ENCODE measurements at regions not wholly inside any gene's neighbourhood (a gene's known extent, or its start where the extent isn't known, plus 50 kb on each side); places are given as distances from the start of the nearest gene placed in this dataset.

DNA sequence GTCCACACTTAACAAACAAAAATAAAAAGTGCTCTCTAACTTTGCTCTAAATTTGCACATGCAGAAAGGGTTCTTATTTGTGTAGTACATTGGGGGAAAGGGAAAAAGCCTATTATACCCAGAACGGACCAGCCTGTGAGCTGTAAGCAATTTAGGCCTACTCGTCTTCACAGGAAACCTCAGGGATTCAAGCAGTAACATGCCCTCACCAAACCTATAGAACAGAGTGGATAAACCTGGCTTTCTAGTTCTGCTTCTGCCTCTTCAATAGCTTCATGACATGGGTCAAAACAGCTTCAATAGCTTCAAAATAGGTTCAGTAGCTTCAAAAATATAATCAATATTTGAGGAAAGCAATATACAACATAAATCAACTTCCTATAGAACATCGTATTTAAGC is 163.7 kb downstream of the ARL4A start:
- TF ChIP-seq, protein P1, sequence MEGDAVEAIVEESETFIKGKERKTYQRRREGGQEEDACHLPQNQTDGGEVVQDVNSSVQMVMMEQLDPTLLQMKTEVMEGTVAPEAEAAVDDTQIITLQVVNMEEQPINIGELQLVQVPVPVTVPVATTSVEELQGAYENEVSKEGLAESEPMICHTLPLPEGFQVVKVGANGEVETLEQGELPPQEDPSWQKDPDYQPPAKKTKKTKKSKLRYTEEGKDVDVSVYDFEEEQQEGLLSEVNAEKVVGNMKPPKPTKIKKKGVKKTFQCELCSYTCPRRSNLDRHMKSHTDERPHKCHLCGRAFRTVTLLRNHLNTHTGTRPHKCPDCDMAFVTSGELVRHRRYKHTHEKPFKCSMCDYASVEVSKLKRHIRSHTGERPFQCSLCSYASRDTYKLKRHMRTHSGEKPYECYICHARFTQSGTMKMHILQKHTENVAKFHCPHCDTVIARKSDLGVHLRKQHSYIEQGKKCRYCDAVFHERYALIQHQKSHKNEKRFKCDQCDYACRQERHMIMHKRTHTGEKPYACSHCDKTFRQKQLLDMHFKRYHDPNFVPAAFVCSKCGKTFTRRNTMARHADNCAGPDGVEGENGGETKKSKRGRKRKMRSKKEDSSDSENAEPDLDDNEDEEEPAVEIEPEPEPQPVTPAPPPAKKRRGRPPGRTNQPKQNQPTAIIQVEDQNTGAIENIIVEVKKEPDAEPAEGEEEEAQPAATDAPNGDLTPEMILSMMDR (IDR thresholded peaks at IDR 0.05; ENCODE audit: insufficient read depth, low read length, poor library complexity, severe bottlenecking) = no peak
- Histone ChIP-seq H3K27me3 (ENCODE audit: control insufficient read depth, insufficient read depth, low read length) (no peaks in the 10 kb centered on the region), H3K36me3 (ENCODE audit: control insufficient read depth, insufficient read depth, low read length) (no peaks in the 10 kb centered on the region), H3K4me3 (ENCODE audit: low read depth, low read length) (no peak overlapping the region)
- DNase-seq (ENCODE audit: low read depth) = no peak

DNA sequence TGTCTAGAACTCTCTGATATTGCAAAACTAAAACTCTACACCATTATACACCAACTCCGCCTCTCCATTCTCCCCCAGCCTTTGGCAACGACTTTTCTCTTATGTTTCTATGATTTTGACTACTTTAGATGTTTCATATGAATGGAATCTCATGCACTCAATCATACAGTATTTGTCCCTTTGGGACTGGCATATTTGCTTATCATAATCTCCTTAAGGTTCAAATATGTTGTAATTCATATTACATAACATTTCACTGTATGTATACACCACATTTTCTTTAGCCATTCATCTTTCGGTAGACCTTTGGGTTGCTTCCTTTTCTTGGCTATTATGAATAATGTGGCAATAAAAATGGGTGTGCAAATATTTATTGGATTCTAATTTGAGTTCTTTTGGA is 164.4 kb downstream of the ARL4A start:
- no peak for DNase-seq (ENCODE audit: low read depth)
- Histone ChIP-seq H3K27me3 (ENCODE audit: control insufficient read depth, insufficient read depth, low read length) (no peaks in the 10 kb centered on the region), H3K4me3 (ENCODE audit: low read depth, low read length) (no peak overlapping the region), H3K36me3 (ENCODE audit: control insufficient read depth, insufficient read depth, low read length) (no peaks in the 10 kb centered on the region)
- TF ChIP-seq, protein P1 (IDR thresholded peaks at IDR 0.05; ENCODE audit: insufficient read depth, low read length, poor library complexity, severe bottlenecking) = no peak

DNA sequence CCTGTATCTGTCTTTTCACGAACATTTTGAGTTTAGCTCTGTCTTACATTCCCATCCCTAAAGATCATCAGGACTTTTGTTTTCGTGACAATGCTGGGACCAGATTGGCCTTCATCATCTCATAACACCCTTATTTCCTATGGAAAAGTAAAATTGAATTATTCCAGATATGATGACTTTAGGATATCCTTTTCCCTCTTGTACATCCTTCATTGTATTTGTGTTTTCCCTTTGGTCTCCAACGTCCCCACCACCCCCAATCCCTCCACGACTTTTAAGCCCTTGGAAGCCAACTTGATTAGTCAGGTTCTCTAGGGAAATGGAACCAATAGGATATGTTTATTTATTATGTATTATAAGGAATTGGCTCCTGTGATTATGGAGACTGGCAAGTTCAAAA is 167.6 kb downstream of the ARL4A start:
- DNase-seq (ENCODE audit: low read depth) = no peak
- TF ChIP-seq, protein P1 (IDR thresholded peaks at IDR 0.05; ENCODE audit: insufficient read depth, low read length, poor library complexity, severe bottlenecking) = no peak
- Histone ChIP-seq H3K27me3 (ENCODE audit: control insufficient read depth, insufficient read depth, low read length) (no peaks in the 10 kb centered on the region), H3K36me3 (ENCODE audit: control insufficient read depth, insufficient read depth, low read length) (no peaks in the 10 kb centered on the region), H3K4me3 (ENCODE audit: low read depth, low read length) (no peak overlapping the region)

DNA sequence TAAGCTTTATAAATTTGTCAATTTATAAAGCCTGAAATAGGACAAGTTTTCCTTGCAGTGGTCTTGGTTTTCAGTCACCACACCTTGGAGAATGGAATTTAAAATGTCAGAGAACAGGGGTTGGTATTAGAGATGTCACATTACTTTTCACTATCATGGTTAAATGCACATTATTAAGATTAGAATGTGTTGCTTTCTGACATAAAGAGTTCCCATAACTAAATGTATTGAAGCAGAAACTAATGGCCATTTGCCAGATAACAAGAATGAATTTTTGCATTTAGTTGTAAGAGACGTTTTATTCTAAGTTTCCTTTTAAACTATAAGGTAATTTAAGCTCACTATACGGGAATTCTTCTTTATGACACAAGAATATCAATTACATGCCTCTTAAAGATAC is 172.3 kb downstream of the ARL4A start:
- no peak for DNase-seq (ENCODE audit: low read depth)
- Histone ChIP-seq H3K4me3 (ENCODE audit: low read depth, low read length) (no peak overlapping the region), H3K36me3 (ENCODE audit: control insufficient read depth, insufficient read depth, low read length) (no peaks in the 10 kb centered on the region), H3K27me3 (ENCODE audit: control insufficient read depth, insufficient read depth, low read length) (no peaks in the 10 kb centered on the region)
- TF ChIP-seq, protein P1 (IDR thresholded peaks at IDR 0.05; ENCODE audit: insufficient read depth, low read length, poor library complexity, severe bottlenecking) = no peak

DNA sequence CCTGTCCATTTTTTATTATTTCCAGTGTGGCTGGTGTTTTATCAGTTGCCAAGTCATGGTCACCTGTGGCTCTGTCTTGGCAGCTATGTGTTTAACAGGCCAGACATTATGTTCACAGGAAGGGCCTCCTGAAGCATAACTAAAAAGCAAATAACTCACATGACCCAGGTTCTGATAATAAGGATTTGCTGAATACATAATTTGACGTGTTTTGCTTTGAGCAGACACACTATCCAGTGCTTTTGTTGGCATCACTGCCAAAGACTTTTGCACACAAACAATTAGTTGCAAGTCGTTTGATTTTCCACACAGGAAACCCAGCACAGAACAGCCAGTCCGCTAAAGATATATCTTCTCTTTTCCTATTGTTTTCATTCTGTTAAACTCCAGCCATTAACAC is 173.6 kb downstream of the ARL4A start:
- no peaks in the 10 kb centered on the region for H3K27me3 ChIP-seq (ENCODE audit: control insufficient read depth, insufficient read depth, low read length)
- H3K4me3 ChIP-seq (ENCODE audit: low read depth, low read length) = no peak overlapping the region
- DNase-seq (ENCODE audit: low read depth) = no peak
- TF ChIP-seq, protein P1 (IDR thresholded peaks at IDR 0.05; ENCODE audit: insufficient read depth, low read length, poor library complexity, severe bottlenecking) = no peak
- H3K36me3 ChIP-seq (ENCODE audit: control insufficient read depth, insufficient read depth, low read length) = no peaks in the 10 kb centered on the region

DNA sequence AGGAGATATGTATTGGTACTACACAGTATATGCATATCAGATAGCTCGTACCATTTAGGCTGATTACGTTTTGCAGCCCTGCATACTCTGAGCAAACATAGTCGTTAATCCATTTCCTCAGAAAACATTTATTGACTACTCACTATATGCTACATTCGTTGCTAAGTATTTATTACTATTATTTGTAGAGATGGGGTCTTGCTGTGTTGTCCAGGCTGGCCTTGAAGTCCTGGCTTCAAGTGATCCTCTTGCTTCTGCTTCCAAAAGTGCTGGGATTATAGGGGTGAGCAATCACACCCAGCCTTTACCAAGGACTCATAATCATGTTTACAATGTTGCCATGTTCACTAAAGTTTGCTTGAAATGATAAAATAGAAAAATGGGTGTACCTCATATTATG is 174.7 kb downstream of the ARL4A start:
- Histone ChIP-seq H3K27me3 (ENCODE audit: control insufficient read depth, insufficient read depth, low read length) (no peaks in the 10 kb centered on the region), H3K36me3 (ENCODE audit: control insufficient read depth, insufficient read depth, low read length) (no peaks in the 10 kb centered on the region), H3K4me3 (ENCODE audit: low read depth, low read length) (no peak overlapping the region)
- TF ChIP-seq, protein P1 (IDR thresholded peaks at IDR 0.05; ENCODE audit: insufficient read depth, low read length, poor library complexity, severe bottlenecking) = no peak
- no peak for DNase-seq (ENCODE audit: low read depth)
